ENCODE measurements at regions not wholly inside any gene's neighbourhood (a gene's known extent, or its start where the extent isn't known, plus 50 kb on each side); places are given as distances from the start of the nearest gene placed in this dataset.
"Not testable (repeated sequence)": the region's sequence is repeated elsewhere in the genome, so short reads cannot be mapped to it uniquely, and the experiment has no call there.

DNA sequence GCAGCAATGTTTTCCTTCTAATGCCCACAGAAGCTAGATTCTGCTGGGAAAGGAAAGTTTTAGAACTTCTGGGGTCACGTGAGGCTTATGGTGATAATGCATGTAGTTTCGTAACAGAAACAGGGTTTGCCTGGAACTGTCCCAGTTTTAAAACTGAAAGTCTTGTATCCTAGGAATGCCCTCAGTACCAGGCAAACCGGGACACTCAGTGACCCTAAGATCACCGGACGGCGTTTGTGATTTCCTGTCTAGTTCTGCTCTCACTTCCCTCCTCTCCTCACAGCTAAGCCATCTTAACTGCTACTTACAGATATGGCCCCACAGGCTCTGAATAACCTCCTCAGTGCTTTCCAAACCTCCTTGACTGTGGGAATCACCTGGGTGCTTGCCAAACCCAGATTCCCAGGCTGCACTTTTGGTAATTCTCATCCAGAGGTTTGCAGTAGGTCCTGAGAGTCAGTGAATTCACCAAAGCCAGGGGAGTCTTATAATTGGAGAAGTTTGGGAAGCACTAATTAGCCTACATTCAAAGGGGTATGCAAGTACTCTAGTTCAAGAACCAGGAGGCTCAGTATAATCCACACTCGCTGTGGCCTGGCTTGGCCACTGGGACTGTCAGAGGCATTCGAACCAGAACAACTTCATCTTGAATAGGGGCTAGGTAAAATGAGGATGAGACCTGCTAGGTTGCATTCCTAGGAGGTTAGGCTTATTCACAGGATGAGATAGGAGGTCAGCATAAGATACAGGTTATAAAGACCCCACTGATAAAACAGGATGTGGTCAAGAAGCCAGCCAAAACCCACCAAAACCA lies 231.6 kb upstream of the MYLIP start:
- DNase-seq = no peak

DNA sequence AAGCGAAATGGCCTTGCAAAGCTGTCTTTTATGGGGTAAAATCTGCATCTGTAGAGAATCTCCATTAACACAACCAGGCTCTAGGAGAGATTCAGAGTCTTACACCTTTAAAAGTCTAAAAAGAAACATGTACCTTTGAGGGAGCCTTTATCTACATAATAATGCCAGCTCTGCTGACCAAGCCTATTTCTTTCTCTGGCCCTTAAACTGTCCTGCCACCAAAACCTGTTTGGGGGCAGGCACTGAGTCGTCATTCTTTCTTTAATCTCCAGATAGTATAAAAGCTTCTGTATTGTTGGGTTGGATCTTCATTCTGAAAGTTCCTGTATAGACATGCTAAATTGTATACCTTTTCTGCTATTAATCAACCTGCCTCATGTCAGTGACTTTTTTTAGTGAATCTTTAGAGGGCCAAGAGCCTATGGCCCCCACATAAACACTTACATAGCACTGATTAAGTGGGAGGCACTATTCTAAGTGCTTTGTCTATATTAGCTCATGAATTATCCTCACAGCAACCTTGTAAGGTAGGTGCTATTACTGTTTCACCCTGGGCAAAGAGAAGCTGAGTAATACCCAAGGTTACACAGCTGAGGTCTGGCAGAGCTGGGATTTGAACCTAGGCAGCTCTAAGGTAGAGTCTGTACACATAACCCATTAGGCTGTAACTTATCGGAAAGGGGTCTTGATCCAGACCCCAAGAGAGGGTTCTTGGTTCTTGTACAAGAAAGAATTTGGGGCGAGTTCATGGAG lies 232.3 kb upstream of the DTNBP1 start:
- no peak for DNase-seq

DNA sequence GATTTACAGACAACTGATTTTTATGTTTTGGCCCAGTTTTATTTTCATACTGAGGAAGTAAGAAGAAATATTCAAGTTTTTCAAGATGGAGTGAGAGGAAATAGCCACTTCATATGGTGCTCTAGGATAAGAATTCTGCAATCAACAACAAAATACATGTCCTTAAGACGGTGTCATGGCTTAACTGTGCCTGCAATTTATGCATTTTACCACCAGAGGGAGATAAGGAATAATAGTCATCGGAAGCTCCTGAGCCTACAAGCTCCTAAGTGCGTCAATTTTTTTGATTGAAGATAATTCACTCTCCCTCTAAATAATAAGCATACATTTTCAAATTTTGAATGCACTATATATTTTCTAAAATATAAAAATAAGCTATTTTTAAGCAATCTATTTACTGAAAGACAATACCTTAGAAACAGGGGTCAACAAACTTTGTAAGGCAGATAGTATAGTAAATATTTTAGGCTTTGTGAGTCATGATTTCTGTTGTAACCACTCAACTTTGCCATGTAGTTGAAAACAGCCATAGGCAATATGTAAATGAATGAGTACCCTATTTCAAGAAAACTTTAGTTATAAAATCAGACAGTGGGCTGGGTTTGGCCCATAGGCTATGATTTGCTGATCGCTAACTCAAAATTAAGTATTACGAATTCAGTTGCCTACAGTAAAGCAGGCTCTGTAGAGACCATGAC lies 230.9 kb upstream of the DTNBP1 start:
- DNase-seq = no peak

DNA sequence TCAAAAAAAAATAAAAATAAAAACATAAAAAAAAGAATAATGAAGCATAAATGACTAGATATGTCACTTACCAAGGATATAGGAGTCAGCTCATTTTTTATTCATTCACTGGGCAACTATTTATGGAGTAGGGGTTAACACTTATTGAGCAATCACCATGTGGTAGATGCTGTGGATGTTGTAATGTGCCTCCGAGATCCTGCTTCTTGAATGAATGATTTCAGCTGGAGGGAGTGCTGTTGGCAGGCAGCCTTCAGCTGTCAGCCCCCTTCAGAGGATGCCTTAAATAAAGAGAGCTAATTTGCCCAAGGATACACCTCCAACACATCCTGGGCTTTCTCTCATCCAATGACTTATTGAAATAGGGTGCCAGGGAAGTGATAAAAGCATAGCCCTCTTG lies 229.5 kb upstream of the DTNBP1 start:
- DNase-seq = no peak

DNA sequence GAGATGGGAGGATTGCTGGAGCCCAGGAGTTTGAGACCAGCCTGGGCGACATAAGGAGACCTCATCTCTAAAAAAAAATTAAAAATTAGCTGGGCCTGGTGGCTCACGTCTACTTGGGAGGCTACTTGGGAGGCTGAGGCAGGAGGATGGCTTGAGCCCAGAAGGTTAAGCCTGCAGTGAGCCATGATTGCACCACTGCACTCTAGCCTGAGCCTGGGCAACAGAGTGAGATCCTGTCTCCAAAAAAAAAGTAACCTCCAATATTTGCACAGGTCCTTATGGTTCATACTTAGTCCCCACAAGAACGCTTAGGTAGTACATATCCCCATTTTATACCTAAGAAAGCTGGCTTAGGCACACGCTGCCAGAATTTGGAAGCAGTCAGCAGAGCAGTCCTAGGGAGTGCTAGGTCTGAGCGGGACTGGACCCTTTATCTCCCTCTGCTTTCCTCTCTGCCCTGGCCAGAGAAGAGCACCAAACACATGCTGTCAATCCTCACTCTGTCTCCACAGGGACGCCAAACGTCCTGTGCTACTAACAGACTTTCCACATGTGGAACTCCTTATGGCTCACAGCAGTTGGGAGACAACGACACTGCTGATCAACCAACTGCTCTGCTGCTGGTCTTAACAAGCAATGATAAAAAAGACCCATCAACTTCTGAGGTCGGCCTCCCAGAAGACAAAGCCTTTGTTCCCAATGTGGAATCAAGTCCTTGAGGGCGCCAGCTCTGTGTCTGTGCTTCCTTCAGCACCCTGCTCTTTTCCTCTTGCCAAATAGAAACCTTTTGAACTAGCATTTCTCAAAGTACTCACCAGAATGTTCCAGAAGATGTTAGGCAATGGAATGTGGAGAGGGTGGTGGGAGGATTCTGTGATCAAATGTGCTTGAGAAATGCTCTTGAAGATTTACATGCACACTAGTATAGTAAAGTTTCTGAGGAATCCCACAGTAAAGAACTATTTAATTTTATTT lies 226.3 kb upstream of the DTNBP1 start:
- DNase-seq = no peak

DNA sequence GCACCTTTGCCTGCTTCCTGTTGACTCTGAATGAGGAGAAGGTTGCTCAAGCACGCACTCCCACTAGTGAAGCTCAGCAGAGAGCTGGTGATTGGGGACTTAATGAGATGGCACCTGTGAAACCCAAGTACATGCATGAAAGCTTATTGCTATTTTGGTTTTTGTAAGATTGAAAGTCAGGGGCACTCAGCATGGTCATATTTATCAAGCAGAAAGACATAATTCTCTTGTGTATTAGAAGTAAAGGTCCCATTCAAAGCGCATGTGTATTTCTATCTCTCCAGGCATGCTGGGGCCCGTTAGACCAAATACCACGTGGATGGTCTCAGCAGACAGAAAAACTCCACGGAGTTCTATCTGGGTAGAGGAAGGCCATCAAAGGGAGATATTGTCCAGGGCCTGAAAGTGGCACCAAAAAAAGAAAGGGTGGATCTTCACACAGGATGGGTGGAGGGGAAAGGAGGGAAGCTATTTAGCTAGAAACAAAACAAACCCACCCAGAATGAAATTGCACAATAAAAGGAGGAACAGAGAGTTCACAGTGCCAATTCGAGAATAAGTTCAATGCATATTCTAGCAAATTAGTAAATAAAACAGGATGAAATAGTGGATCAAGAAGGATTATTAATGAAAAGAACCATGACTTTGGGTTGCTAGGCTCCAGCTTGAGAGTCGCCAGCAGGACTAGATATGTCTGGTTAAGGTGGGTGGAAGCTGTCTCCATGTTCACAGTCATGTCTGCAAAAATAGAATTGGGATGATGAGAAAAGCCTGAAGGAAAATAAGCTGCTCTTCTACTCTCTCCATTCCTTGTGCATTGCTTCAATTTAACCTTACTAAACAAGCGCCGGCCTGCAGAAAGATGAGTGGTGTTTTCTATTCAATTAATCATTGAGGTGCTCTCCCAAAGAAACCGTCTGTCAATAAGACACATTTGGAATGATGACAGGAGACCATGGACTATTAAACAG lies 224.9 kb upstream of the DTNBP1 start:
- DNase-seq = no peak

DNA sequence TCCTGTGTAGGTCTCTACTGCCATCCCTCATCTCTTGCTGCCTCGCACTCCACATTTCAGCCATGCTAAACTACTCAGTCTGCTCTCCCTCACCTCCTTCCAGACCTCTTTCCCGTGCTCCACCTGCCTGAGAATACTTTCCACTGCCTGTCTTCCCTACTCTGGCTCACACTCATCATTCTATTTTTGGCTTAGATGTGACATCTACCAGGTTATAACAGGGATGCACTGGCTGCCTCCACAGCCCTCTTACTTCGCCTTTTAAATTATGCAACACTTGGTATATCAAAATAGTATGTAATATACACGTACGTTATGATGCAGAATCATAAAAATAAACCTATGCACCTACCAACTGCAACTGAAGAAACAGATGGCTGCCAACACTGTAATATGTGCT lies 222.8 kb upstream of the DTNBP1 start:
- DNase-seq = no peak

DNA sequence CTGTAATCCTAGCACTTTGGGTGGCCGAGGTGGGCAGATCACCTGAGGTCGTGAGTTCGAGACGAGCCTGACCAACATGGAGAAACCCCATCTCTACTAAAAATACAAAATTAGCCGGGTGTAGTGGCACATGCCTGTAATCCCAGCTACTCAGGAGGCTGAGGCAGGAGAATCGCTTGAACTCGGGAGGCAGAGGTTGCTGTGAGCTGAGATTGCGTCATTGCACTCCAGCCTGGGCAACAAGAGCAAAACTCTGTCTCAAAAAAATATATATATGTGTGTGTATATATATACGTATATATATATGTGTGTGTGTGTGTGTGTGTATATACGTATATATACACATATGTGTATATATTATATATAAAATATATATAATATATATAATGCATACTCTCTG lies 220.8 kb upstream of the DTNBP1 start:
- not testable (repeated sequence) for DNase-seq

DNA sequence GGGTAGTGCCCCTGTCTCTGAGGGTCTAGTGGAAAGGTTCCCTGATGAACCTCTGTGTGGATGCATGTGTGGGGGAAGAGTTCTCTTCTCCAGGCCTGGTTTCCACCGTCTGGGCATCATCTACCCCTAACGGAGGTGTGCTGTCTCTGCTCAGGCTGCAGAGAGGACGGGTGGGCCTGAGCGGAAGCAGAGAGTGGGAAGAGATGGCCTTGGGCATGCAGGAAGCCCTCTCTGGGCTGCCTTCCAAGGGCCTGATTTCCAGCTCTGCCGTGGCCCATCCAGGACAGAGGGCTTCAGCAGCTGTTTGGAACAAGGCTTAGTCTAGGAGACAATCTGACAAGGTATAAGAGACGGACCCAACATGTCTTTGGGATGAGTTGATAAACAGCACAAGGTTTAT lies 220.1 kb upstream of the DTNBP1 start:
- DNase-seq = no peak

DNA sequence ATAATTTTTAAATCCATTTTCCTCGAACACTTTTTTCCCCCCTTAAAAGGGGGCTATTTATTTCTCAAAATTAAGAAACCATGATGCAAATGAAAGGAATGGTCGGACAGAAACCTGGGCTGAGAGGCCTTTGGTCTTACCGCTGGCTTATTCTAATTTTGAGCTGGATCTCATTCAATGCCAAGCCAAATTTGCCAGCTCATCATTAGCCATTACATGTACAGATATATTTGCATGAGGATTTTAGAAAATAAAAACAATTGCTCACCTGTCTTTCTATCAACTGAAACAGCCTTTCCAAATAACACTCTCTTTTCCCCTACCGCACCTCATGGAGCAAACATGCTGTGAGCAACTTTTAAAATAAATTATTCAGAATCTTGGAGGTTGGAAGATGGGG lies 219.5 kb upstream of the DTNBP1 start:
- DNase-seq = no peak

DNA sequence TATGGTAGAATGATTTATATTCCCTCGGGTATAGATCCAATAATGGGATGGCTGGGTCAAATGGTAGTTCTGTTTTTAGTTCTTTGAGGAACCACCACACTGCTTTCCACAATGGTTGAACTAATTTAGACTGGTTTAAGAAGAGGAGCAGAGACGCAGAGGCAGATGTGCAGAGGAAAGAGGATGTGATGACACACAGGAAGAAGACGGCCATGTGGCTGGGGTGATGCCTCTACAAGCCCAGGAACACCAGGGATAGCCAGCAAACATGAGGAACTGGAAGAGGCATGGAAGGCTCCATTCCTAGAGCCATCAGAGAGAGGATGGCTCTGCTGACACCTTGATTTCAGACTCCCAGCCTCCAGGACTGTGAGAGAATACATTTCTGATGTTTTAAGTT lies 218.3 kb upstream of the DTNBP1 start:
- DNase-seq = no peak

DNA sequence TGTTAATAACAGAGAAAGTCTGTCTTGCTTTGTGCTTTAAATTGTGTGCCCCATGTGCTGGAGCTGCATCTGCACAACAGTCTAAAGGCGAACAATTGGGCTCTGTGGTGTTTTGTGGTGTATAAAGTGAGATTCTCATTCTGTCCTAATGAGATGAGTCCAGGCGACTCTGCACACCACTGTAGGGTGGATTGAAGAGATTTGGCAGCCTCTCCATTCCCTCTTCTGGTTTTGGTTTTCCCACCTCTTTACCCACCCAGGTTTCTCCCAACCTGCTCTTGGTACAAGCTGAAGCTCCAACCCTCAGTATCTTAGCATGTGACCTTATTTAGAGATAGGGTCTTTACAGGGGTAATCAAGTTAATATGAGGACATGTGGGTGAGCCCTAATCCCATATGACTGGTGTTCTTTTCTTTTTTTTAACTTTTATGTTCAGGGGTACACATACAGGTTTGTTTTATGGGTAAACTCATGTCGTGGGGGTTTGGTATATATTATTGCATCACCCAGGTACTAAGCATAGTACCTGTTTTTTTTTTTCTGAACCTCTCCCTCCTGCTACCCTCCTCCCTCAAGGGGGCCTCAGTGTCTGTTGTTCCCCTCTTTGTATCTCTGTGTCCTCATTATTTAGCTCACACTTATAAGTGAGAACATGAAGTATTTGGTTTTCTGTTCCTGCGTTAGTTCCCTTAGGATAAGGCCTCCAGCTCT lies 217.6 kb upstream of the DTNBP1 start:
- no peak for DNase-seq

DNA sequence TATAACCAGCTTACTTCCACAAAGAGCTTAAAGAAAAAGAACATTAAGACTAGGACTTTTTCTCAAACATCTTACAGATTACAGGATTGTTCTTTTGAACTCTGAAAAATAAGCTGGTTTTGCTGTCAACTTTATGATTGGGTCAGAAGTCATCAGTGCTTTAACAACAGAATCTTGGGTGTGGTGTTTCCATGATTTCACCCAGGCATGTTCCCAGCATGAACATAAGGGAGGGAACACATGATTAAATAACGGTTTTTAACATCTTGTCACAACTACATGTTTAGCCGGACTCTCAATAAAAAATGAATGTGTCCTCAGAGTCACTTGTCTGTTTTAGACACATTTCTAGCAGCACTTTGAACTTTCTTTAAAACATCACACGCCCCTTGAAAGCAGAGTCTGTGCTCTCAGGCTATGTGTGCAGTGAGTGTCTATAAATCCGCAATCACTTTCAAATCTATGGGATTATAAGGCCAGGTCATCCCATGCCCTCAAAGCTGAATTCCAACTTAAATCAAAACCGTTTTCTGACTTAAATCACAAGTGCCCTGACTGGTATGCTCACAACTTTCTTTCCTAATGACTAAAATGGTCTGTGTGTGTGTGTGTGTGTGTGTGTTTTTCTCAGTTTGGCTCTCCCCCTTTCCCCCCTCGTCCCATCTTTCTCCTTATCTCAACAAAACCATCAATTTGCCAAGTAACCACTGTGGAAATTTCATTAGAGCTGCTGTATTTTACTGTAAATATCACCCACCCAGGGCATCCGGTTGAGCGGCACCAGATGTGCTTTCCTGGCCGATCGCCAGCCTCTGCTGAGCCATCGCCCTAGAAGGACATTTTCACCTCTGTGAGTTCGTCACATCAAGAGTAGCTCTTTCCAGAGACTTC lies 216.8 kb upstream of the DTNBP1 start:
- no peak for DNase-seq

DNA sequence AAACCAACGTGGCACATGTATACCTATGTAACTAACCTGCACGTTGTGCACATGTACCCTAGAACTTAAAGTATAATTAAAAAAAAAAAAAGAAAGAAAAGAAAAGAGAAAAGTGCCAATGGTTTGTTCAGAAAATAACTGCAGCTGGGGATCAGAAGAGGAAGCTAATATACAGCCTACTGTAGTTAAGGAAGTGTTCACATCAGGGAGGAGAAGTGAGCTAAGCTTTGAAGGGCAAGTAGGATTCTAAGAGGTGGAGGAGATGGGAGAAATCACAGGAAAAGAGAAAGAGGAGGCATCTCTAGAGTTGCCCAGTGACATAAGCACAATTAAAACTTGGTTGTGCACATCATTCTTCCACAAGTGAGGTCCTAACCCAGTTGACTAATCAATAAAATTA lies 214.4 kb upstream of the DTNBP1 start:
- no peak for DNase-seq

DNA sequence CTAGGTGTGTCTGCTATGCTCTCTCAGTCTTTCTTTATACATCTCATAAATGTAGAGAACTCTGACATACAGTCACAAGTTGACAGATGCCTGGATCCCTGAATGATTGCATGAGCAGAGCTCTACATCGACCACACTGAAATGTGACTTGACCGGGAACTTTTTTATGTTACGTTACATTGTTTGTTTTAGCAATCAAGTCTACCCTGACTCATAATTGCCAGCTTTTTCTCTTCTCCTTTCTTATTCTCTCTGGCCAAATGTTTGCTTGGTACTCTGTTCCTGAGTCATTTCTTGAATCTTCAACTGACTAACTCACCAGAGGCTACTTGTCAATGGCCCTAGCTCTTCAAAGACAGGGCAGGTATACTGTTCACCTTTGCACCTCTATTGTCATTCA lies 213.6 kb upstream of the DTNBP1 start:
- DNase-seq = no peak

DNA sequence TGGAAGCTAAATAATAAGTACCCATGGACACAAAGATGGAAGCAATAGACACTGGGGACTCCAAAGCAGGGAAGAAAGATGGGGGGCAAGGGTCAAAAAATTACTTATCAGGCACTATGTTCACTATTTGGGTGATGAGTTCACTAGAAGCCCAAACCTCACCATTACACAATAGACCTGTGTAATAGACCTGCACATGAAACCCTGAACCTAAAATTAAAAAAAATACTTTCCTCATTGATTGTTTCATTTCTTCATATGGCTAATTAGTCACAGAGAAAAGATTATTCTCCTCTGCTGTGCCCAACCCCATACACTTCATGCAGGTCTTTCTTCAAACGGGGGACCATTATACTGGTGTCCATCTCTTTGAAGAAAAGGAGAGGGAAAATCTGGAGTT lies 213.0 kb upstream of the DTNBP1 start:
- no peak for DNase-seq

DNA sequence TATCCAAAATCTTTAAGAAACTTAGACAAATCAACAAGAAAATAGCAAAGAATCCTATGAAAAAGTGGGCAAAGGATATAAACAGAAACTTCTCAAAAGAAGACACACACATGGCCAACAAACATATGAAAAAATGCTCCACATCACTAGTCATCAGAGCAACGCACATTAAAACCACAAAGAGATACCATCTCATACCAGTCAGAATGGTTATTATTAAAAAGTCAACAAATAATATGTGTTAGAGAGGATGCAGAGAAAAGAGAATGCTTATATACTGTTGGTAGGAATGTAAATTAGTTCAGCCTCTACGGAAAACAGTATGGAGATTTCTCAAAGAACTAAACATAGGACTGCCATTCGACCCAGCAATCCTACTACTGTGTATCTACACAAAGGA lies 212.0 kb upstream of the DTNBP1 start:
- DNase-seq = no peak

DNA sequence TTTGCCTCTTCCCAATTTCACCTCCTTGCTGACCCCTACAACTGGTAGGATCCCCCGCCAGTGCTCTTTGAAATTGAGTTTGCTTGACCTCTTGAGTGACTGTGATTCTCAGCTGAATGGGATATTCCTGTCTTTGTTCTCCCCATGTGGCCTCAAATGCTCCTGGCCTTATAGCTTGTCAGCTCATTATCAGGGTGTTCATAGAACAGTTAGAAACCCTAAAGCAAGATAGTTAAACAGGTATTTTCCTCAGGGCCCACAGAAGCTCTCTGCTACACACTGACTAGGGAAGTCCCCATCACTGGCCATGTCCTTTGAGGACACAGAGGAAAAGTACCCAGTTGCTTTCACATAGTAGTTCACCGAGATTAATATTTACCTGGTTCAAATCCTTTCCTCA lies 211.5 kb upstream of the DTNBP1 start:
- DNase-seq = no peak

DNA sequence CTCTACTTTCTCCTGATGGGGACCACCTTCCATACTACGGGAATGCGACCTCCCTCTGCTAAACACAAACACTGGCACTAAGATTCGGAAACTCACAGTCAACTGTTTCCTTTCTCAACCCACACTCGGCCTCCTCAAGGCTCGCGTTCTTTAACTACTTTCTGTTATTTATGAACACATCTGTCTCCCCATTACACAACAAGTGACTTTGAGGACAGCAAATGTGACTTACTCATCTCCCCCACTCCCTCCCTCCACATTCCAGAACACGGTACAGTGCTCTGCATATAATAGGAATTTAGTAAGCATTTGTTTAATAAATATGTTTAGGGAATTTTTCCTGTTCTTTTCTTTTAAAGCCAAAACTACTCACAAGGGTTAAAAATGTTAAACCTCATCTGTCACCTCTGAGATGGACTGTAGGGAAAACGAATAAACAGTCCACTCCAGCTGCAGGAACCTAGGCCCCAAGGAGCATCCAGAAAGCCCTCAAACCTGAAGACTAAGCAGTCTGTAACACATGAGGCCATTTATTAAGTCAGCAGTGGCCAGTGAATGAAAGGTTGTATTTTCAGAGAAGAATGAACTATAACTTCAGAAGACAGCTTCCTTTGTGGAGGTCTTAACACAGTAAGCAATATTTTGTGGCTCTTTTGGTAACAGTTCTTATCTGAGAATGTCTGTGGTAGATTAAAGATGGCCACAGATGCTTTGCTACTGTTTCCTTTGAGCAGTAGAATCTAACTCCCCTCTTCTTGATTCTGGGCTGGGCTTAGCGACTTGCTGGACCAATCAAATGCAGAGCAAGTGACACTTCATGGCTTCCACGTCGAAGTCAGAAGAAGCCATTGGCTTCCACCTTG lies 209.6 kb upstream of the DTNBP1 start:
- DNase-seq = no peak
